GM21723 (cell line): ENCODE measurements at regions not wholly inside any gene's neighbourhood (a gene's known extent, or its start where the extent isn't known, plus 50 kb on each side); places are given as distances from the start of the nearest gene placed in this dataset.
"Not testable (repeated sequence)": the region's sequence is repeated elsewhere in the genome, so short reads cannot be mapped to it uniquely, and the experiment has no call there.

ENCODE experiments used
- ATAC-seq: cut with Tn5 transposase; IDR thresholded peaks from one replicate; pipeline ENCODE4 v1.9.1; 2021; ENCODE audit warnings: mild to moderate bottlenecking, moderate library complexity; ENCODE audit not compliant: unreplicated experiment

DNA sequence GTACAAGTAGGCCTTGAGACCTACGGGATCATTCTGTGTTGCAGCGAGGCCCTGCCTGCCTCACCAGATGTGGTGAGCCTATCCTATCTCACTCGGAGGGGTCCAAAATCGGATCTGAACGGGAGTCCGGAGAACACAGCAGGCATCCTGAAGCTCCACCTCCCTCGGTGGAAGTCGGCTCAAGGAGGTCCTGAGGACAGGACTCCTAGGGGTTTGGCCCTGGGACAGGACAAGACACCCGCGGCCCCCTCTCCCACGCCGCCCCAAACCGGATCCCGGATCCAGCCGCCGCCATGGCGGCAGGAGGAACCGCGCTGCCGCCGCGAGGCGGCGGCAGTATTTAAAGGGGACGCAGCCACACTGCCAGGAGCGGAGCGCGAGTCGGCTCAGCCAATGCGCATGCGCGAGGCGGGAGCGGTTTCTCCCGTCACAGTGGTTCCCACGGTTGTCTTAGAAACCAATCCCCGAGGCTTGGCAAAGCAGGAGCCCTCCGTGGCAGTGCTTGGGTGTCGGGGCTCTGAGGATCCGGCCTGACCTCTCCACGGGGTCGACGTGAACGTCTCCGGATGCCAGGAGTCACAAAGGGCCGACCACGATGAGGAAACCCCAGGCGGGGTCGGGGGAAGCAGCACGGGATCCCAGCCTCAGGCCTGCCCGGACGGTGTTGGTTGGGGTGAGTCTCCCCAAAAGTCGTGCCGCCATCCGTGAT, 454.6 kb upstream of the ZNG1F start:
- peak; percentile 84 for ATAC-seq

DNA sequence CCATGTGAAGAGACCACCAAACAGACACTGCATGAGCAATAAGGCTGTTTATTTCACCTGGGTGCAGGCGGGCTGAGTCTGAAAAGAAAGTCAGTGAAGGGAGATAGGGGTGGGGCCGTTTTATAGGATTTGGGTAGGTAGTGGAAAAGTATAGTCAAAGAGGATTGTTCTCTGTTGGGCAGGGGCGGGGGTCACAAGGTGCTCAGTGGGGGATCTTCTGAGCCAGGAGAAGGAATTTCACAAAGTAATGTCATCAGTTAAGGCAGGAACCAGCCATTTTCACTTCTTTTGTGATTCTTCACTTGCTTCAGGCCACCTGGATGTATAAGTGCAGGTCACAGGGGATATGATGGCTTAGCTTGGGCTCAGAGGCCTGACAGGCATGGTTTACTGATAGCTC, 444.6 kb upstream of the ZNG1F start:
- ATAC-seq = not testable (repeated sequence)

DNA sequence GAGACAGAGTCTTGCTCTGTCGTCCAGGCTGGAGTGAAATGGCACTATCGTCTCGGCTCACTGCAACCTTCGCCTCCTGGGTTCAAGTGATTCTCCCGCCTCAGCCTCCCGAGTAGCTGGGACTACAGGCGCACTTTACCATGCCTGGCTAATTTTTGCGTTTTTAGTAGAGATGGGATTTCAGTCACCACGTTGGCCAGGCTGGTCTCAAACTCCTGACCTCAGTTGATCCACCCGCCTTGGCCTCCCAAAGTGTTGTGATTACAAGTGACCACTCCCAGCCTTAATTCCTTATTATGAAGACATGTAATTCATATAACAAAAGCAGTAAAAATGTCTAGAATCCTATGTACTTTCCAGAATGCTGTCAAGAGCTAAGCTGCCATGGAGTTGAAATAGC, 434.5 kb upstream of the ZNG1F start:
- ATAC-seq = not testable (repeated sequence)

DNA sequence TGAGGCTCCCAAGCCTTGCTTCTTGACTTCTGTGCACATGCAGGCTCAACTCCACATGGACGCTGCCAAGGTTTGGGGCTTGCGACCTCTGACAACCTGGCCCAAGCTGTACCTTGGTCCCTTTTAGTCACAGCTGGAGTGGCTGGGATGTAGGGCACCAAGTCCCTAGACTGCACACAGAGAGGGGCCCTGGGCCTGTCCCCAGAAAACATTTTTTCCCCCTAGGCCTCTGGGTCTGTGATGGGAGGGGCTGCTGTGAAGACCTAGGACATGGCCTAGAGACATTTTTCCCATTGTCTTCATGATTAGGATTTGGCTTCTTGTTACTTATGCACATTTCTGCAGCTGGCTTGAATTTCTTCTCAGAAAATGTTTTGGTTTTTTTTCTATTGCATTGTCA, 430.1 kb upstream of the ZNG1F start:
- not testable (repeated sequence) for ATAC-seq

DNA sequence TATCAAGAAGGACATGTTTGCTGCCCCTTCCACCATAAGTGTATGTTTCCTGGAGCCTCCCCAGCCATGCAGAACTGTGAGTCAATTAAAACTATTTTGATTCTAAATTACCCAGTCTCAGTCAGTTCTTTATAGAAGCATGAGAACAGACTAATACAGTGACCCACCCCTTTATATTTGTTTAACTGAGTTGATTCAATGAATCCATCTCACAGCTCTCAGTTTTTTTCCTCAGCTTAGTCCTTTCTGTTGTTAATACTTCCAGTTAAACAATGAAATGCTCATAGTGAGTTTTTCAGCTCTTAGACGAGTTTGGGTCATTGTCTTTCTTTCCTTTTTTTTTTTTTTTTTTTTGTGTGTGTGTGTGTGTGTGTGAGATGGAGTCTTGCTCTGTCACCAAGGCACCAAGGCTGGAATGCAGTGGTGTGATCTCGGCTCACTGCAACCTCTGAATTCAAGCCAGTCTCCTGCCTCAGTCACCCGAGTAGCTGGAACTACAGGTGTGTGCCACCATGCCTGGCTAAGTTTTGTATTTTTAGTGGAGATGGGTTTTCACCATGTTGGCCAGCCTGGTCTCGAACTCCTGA, 417.9 kb upstream of the ZNG1F start:
- not testable (repeated sequence) for ATAC-seq

DNA sequence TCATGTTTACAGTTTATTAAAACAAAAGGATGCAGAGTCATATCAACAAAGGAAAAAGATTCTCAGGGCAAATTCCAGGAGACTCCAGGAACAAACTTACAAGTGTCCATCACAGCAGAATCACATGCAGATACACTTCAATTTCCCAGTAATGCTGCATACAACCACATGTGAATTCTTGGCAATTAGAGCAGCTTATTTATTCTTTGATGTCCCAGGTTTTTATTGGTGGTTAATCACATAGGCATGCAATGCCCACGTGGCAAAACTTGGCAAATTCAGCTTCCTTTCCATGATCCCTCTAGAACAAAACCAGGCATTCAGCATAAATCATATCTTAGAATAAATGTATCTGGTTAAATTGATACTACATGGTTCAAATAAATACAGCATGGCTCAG, 376.5 kb upstream of the ZNG1F start:
- ATAC-seq = not testable (repeated sequence)
